GM23338 (cell line): ENCODE measurements at regions not wholly inside any gene's neighbourhood (a gene's known extent, or its start where the extent isn't known, plus 50 kb on each side); places are given as distances from the start of the nearest gene placed in this dataset.

Experiments
- ATAC-seq: fragments of 200-7000 bp; cut with Tn5 transposase; 3 replicates; pipeline ENCODE4 v1.9.1; 2020
- DNase-seq: peaks from one replicate; pipeline ENCODE4 v3.0.0-alpha.2; 2015; ENCODE audit warnings: low spot score
- H2AFZ ChIP-seq: fragments of 200-600 bp; sonication (generic); 2 replicates; pipeline ENCODE4 v1.8.0; 2016; ENCODE audit warnings: antibody characterized with exemption, mild to moderate bottlenecking, moderate library complexity
- H3F3A ChIP-seq: fragments of 200-600 bp; sonication (generic); replicated peaks from 2 replicates; pipeline ENCODE4 v1.8.0; 2017; ENCODE audit warnings: antibody characterized with exemption, mixed run types, low read depth
- H3K27ac ChIP-seq: fragments of 200-600 bp; sonication (generic); 2 replicates; pipeline ENCODE4 v1.6.1; 2016; ENCODE audit warnings: low read depth
- H3K27me3 ChIP-seq: fragments of 200-600 bp; sonication (generic); 2 replicates; pipeline ENCODE4 v1.8.0; 2016; ENCODE audit warnings: mild to moderate bottlenecking, mixed run types, moderate library complexity; ENCODE audit not compliant: insufficient read depth
- H3K36me3 ChIP-seq: fragments of 200-600 bp; sonication (generic); 2 replicates; pipeline ENCODE4 v1.8.0; 2016; ENCODE audit warnings: mild to moderate bottlenecking; ENCODE audit not compliant: insufficient read depth
- H3K4me1 ChIP-seq: fragments of 200-600 bp; sonication (generic); 2 replicates; pipeline ENCODE4 v1.8.0; 2016; ENCODE audit warnings: mild to moderate bottlenecking, moderate library complexity; ENCODE audit not compliant: insufficient read depth
- H3K4me2 ChIP-seq: fragments of 200-600 bp; sonication (generic); 2 replicates; pipeline ENCODE4 v1.7.1; 2017; ENCODE audit warnings: mixed run types
- H3K4me3 ChIP-seq: fragments of 200-600 bp; sonication (generic); 2 replicates; pipeline ENCODE4 v1.6.1; 2016; ENCODE audit warnings: mixed run types
- H3K79me2 ChIP-seq: fragments of 200-600 bp; sonication (generic); replicated peaks from 2 replicates; pipeline ENCODE4 v1.8.0; 2017; ENCODE audit warnings: mild to moderate bottlenecking; ENCODE audit not compliant: insufficient read depth
- H3K9me2 ChIP-seq: fragments of 200-600 bp; sonication (generic); 2 replicates; pipeline ENCODE4 v1.8.0; 2017; ENCODE audit not compliant: insufficient read depth
- H4K20me1 ChIP-seq: fragments of 200-600 bp; sonication (generic); replicated peaks from 2 replicates; pipeline ENCODE4 v1.8.0; 2017; ENCODE audit warnings: mild to moderate bottlenecking; ENCODE audit not compliant: insufficient read depth
- H3K27ac Mint-ChIP-seq: 2 replicates; pipeline ENCODE4 v1.8.0; 2020; ENCODE audit warnings: inconsistent platforms, mild to moderate bottlenecking, moderate library complexity, mixed read lengths
- H3K27me3 Mint-ChIP-seq: 3 replicates; pipeline ENCODE4 v1.8.0; 2022; ENCODE audit warnings: low read depth, mild to moderate bottlenecking, moderate library complexity, mixed read lengths, inconsistent platforms; ENCODE audit not compliant: insufficient read depth, poor library complexity
- H3K36me3 Mint-ChIP-seq: 3 replicates; pipeline ENCODE4 v1.8.0; 2021; ENCODE audit warnings: low read depth, mild to moderate bottlenecking, inconsistent platforms, moderate library complexity, mixed read lengths
- H3K4me1 Mint-ChIP-seq: 3 replicates; pipeline ENCODE4 v1.8.0; 2020; ENCODE audit warnings: mild to moderate bottlenecking, inconsistent platforms, mixed read lengths
- H3K4me3 Mint-ChIP-seq: 3 replicates; pipeline ENCODE4 v1.8.0; 2021; ENCODE audit warnings: moderate library complexity, mild to moderate bottlenecking, inconsistent platforms, mixed read lengths
- H3K9me3 Mint-ChIP-seq: 3 replicates; pipeline ENCODE4 v1.8.0; 2020; ENCODE audit warnings: moderate library complexity, mild to moderate bottlenecking, inconsistent platforms, mixed read lengths
- EZH2 ChIP-seq: fragments of 200-600 bp; sonication (generic); IDR thresholded peaks from one replicate; pipeline ENCODE4 v1.8.0; 2017; ENCODE audit warnings: antibody characterized with exemption, mild to moderate bottlenecking, low read depth; ENCODE audit not compliant: unreplicated experiment
- EZH2phosphoT487 ChIP-seq: fragments of 200-600 bp; sonication (generic); IDR thresholded peaks from one replicate; pipeline ENCODE4 v1.8.1; 2018; ENCODE audit warnings: antibody characterized with exemption; ENCODE audit not compliant: unreplicated experiment
- TF ChIP-seq, protein P1 (sequence below): fragments of 250-450 bp; sonication (Bioruptor Pico); IDR thresholded peaks from 2 replicates; pipeline ENCODE4 v1.5.0; 2020; ENCODE audit warnings: mild to moderate bottlenecking, moderate library complexity
- TF ChIP-seq, protein P2 (sequence below): IDR thresholded peaks from one replicate; pipeline ENCODE4 v1.6.1; 2018; ENCODE audit warnings: antibody characterized with exemption; ENCODE audit not compliant: unreplicated experiment
- TF ChIP-seq, protein P3 (sequence below), 2 experiments: fragments of 200-600 bp in 1 of 2; sonication (generic) in 1 of 2; conservative IDR thresholded peaks; 2 replicates each; pipeline versions ENCODE4 v1.5.1 to v1.6.1; 2016 to 2017; ENCODE audit warnings: antibody characterized with exemption in 2 of 2, low read depth in 2 of 2, mild to moderate bottlenecking in 2 of 2, moderate library complexity in 1 of 2
- TF ChIP-seq, protein P4 (sequence below): IDR thresholded peaks from 2 replicates; pipeline ENCODE4 v1.6.1; 2016; ENCODE audit warnings: antibody characterized with exemption

DNA sequence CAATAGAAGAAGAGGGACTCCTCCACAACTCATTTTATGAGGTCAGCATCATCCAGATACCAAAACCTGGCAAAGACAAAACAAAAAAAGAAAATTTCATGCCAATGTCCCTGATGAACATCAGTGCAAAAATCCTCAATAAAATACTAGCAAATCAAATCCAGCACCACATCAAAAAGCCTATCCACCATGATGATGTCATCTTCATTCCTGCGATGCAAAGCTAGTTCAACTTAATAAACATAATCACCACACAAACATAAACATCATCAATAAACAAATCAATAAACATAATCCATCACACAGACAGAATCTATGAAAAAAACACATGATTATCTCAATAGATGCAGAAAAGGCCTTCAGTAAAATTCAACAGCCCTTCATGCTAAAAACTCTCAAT, 342.1 kb downstream of the RSL24D1 start (continued):
- TF ChIP-seq, protein P1, sequence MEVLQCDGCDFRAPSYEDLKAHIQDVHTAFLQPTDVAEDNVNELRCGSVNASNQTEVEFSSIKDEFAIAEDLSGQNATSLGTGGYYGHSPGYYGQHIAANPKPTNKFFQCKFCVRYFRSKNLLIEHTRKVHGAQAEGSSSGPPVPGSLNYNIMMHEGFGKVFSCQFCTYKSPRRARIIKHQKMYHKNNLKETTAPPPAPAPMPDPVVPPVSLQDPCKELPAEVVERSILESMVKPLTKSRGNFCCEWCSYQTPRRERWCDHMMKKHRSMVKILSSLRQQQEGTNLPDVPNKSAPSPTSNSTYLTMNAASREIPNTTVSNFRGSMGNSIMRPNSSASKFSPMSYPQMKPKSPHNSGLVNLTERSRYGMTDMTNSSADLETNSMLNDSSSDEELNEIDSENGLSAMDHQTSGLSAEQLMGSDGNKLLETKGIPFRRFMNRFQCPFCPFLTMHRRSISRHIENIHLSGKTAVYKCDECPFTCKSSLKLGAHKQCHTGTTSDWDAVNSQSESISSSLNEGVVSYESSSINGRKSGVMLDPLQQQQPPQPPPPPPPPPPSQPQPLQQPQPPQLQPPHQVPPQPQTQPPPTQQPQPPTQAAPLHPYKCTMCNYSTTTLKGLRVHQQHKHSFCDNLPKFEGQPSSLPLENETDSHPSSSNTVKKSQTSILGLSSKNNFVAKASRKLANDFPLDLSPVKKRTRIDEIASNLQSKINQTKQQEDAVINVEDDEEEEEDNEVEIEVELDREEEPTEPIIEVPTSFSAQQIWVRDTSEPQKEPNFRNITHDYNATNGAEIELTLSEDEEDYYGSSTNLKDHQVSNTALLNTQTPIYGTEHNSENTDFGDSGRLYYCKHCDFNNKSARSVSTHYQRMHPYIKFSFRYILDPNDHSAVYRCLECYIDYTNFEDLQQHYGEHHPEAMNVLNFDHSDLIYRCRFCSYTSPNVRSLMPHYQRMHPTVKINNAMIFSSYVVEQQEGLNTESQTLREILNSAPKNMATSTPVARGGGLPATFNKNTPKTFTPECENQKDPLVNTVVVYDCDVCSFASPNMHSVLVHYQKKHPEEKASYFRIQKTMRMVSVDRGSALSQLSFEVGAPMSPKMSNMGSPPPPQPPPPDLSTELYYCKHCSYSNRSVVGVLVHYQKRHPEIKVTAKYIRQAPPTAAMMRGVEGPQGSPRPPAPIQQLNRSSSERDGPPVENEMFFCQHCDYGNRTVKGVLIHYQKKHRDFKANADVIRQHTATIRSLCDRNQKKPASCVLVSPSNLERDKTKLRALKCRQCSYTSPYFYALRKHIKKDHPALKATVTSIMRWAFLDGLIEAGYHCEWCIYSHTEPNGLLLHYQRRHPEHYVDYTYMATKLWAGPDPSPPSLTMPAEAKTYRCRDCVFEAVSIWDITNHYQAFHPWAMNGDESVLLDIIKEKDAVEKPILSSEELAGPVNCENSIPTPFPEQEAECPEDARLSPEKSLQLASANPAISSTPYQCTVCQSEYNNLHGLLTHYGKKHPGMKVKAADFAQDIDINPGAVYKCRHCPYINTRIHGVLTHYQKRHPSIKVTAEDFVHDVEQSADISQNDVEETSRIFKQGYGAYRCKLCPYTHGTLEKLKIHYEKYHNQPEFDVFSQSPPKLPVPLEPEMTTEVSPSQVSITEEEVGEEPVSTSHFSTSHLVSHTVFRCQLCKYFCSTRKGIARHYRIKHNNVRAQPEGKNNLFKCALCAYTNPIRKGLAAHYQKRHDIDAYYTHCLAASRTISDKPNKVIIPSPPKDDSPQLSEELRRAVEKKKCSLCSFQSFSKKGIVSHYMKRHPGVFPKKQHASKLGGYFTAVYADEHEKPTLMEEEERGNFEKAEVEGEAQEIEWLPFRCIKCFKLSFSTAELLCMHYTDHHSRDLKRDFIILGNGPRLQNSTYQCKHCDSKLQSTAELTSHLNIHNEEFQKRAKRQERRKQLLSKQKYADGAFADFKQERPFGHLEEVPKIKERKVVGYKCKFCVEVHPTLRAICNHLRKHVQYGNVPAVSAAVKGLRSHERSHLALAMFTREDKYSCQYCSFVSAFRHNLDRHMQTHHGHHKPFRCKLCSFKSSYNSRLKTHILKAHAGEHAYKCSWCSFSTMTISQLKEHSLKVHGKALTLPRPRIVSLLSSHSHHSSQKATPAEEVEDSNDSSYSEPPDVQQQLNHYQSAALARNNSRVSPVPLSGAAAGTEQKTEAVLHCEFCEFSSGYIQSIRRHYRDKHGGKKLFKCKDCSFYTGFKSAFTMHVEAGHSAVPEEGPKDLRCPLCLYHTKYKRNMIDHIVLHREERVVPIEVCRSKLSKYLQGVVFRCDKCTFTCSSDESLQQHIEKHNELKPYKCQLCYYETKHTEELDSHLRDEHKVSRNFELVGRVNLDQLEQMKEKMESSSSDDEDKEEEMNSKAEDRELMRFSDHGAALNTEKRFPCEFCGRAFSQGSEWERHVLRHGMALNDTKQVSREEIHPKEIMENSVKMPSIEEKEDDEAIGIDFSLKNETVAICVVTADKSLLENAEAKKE (CRISPR knock-in tag): no peak
- TF ChIP-seq, protein P2, sequence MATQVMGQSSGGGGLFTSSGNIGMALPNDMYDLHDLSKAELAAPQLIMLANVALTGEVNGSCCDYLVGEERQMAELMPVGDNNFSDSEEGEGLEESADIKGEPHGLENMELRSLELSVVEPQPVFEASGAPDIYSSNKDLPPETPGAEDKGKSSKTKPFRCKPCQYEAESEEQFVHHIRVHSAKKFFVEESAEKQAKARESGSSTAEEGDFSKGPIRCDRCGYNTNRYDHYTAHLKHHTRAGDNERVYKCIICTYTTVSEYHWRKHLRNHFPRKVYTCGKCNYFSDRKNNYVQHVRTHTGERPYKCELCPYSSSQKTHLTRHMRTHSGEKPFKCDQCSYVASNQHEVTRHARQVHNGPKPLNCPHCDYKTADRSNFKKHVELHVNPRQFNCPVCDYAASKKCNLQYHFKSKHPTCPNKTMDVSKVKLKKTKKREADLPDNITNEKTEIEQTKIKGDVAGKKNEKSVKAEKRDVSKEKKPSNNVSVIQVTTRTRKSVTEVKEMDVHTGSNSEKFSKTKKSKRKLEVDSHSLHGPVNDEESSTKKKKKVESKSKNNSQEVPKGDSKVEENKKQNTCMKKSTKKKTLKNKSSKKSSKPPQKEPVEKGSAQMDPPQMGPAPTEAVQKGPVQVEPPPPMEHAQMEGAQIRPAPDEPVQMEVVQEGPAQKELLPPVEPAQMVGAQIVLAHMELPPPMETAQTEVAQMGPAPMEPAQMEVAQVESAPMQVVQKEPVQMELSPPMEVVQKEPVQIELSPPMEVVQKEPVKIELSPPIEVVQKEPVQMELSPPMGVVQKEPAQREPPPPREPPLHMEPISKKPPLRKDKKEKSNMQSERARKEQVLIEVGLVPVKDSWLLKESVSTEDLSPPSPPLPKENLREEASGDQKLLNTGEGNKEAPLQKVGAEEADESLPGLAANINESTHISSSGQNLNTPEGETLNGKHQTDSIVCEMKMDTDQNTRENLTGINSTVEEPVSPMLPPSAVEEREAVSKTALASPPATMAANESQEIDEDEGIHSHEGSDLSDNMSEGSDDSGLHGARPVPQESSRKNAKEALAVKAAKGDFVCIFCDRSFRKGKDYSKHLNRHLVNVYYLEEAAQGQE: no peak

DNA sequence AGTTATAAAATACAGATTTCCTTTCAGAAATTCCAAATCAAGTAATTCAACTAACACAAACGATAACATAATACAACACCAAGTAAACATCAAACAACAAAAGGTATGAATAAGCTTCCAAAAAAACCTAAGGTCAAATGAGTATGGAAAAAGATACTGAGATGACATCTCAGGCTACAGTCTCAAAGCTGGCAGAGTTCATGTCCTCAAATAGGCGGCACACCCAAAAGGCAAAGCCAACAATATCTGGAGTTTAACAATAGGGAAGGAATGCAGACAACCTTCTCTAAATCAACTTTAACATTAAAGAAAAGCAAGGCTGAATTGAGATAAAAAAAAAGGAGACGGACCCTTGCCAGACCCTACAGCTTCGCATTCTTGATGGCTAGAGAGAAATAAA, 346.6 kb downstream of the RSL24D1 start:
- Mint-ChIP-seq H3K4me1 (no peaks in the 10 kb centered on the region), H3K9me3 (peaks cover 70% of the 10 kb centered on the region)
- no peaks in the 10 kb centered on the region for H3K4me1 ChIP-seq
- TF ChIP-seq, protein P3, sequence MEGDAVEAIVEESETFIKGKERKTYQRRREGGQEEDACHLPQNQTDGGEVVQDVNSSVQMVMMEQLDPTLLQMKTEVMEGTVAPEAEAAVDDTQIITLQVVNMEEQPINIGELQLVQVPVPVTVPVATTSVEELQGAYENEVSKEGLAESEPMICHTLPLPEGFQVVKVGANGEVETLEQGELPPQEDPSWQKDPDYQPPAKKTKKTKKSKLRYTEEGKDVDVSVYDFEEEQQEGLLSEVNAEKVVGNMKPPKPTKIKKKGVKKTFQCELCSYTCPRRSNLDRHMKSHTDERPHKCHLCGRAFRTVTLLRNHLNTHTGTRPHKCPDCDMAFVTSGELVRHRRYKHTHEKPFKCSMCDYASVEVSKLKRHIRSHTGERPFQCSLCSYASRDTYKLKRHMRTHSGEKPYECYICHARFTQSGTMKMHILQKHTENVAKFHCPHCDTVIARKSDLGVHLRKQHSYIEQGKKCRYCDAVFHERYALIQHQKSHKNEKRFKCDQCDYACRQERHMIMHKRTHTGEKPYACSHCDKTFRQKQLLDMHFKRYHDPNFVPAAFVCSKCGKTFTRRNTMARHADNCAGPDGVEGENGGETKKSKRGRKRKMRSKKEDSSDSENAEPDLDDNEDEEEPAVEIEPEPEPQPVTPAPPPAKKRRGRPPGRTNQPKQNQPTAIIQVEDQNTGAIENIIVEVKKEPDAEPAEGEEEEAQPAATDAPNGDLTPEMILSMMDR (conservative IDR thresholded peaks at IDR 0.05; ENCODE audit: low read depth in 2 of 2): no peak
- TF ChIP-seq EZH2phosphoT487: no peak
- no peak for TF ChIP-seq EZH2
- TF ChIP-seq, protein P4, sequence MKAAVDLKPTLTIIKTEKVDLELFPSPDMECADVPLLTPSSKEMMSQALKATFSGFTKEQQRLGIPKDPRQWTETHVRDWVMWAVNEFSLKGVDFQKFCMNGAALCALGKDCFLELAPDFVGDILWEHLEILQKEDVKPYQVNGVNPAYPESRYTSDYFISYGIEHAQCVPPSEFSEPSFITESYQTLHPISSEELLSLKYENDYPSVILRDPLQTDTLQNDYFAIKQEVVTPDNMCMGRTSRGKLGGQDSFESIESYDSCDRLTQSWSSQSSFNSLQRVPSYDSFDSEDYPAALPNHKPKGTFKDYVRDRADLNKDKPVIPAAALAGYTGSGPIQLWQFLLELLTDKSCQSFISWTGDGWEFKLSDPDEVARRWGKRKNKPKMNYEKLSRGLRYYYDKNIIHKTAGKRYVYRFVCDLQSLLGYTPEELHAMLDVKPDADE: no peak
- TF ChIP-seq, protein P2: no peak

More for the DNA sequence above, 346.6 kb downstream of the RSL24D1 start:
- Histone ChIP-seq H3K27me3 (no peaks in the 10 kb centered on the region), H3K79me2 (no peaks in the 10 kb centered on the region), H3K27ac (no peak overlapping the region), H3K9me2 (no peaks in the 10 kb centered on the region), H2AFZ (no peak overlapping the region), H3F3A (no peaks in the 10 kb centered on the region), H3K36me3 (0 out of 2 replicates have a peak, but pooled peaks cover 9% of the 10 kb centered on the region), H3K4me3 (no peak overlapping the region), H4K20me1 (no peaks in the 10 kb centered on the region), H3K4me2 (no peak overlapping the region)
- Mint-ChIP-seq H3K36me3 (peaks cover 12% of the 10 kb centered on the region; the same call in 2 of the 3 replicates), H3K27ac (no peak overlapping the region), H3K4me3 (no peak overlapping the region), H3K27me3 (no peaks in the 10 kb centered on the region)
- ATAC-seq (no peak), DNase-seq (no peak)
